ENCODE measurements at regions not wholly inside any gene's neighbourhood (a gene's known extent, or its start where the extent isn't known, plus 50 kb on each side); places are given as distances from the start of the nearest gene placed in this dataset.
A peak's percentile ranks its signal among the peaks of the same experiment; 100 is the strongest.

- peaks cover 5% of the 10 kb centered on the region for H3F3A ChIP-seq (replicated peaks; ENCODE audit: insufficient read depth)
- H3K27me3 ChIP-seq (ENCODE audit: insufficient read depth) = no peaks in the 10 kb centered on the region
- no peaks in the 10 kb centered on the region for H3K9me2 ChIP-seq
- H3K4me1 ChIP-seq (ENCODE audit: control insufficient read depth in 1 of 2, insufficient read depth in 2 of 2, low read depth in 1 of 2, low read length in 1 of 2) = no peaks in the 10 kb centered on the region
- no peak overlapping the region for H3K4me2 ChIP-seq
- no peaks in the 10 kb centered on the region for H3K36me3 ChIP-seq (replicated peaks in 1 of 2; ENCODE audit: control insufficient read depth in 1 of 2, insufficient read depth in 2 of 2, low read length in 1 of 2)
- H3K9me3 ChIP-seq = no peaks in the 10 kb centered on the region
- no peak for DNase-seq
- ChIA-PET CTCF (interaction anchor here (1.3 to 1.4 kb wide), 2 partner anchors 35 to 45 kb away, joined by 3 to 5 read pairs; no protein-coding TSS in a partner anchor), POLR2A (no interaction called here)
- H4K20me1 ChIP-seq (ENCODE audit: insufficient read depth) = no peaks in the 10 kb centered on the region
- peak overlapping the region in 1 of 2 experiments; percentile 32; a peak in 1 of 4 replicates for H3K27ac ChIP-seq (ENCODE audit: low read depth in 2 of 2, low read length in 1 of 2)
- no peak overlapping the region for H3K9ac ChIP-seq
- no peaks in the 10 kb centered on the region for H3K79me2 ChIP-seq (ENCODE audit: insufficient read depth)
- TF ChIP-seq USF2 (IDR thresholded peaks at IDR 0.05; ENCODE audit: borderline replicate concordance, low read depth, low read length) = no peak
- TF ChIP-seq TEAD4 (IDR thresholded peaks at IDR 0.05; ENCODE audit: borderline replicate concordance, insufficient read depth) = no peak
- no peak for TF ChIP-seq NFIC (IDR thresholded peaks at IDR 0.05; ENCODE audit: borderline replicate concordance)
- TF ChIP-seq CHD2 (IDR thresholded peaks at IDR 0.05; ENCODE audit: low read length, partially characterized antibody) = no peak
- no peak for TF ChIP-seq TAF1 (IDR thresholded peaks at IDR 0.05; ENCODE audit: borderline replicate concordance, low read depth, low read length)
- H2AFZ ChIP-seq (ENCODE audit: low read depth) = no peak overlapping the region
- no peak overlapping the region for H3K4me3 ChIP-seq (ENCODE audit: low read depth in 2 of 2, low read length in 1 of 2)
Observed at GRCh38 chr5:148776261-148776660, 50.1 kb upstream of the ADRB2 start.
